ENCODE measurements at regions not wholly inside any gene's neighbourhood (a gene's known extent, or its start where the extent isn't known, plus 50 kb on each side); places are given as distances from the start of the nearest gene placed in this dataset.

GRCh38 chr9:129455151-129455995, 165.5 kb downstream of the C9orf50 start:
- ChIA-PET CTCF (ENCODE audit: partially characterized antibody) (interaction anchor here (1.1 kb wide), 2 partner anchors 8 to 9 kb away, joined by 3 read pairs; no protein-coding TSS in a partner anchor), POLR2A (ENCODE audit: partially characterized antibody) (interaction anchor here (0.6 to 1.4 kb wide), 5 partner anchors 18 to 636 kb away, joined by 3 to 4 read pairs (median 3); no protein-coding TSS in a partner anchor)
- Histone ChIP-seq H3K23me2 (ENCODE audit: low read depth, low read length) (peaks cover 22% of the 10 kb centered on the region; the same call in 1 of the 2 replicates), H3K27ac (ENCODE audit: low read depth, low read length) (no peak overlapping the region), H3K4ac (replicated peaks; ENCODE audit: insufficient read length, low read depth, low read length) (no peak overlapping the region), H2BK15ac (ENCODE audit: low read length) (0 out of 2 replicates have a peak overlapping the region, but pooled peaks have one; percentile 72), H3K4me2 (ENCODE audit: insufficient read depth in 1 of 2, low read depth in 2 of 2, low read length in 2 of 2) (no peak overlapping the region; a peak in 1 of 4 replicates), H3K4me3 (ENCODE audit: extremely low read depth in 1 of 4, insufficient read depth in 2 of 4, low read depth in 3 of 4, low read length in 4 of 4) (no peak overlapping the region), H3K36me3 (ENCODE audit: control insufficient read depth in 2 of 4, insufficient read depth in 4 of 4, low read length in 3 of 4) (no peaks in the 10 kb centered on the region), H2BK20ac (ENCODE audit: low read length) (0 out of 2 replicates have a peak overlapping the region, but pooled peaks have one; percentile 18), H3K23ac (ENCODE audit: insufficient read length) (no peak overlapping the region), H3K9ac (replicated peaks in 1 of 4; ENCODE audit: extremely low read depth in 1 of 4, low read depth in 3 of 4, low read length in 3 of 4) (no peak overlapping the region), H4K5ac (ENCODE audit: insufficient read length, low read depth, low read length) (no peak overlapping the region), H2BK120ac (replicated peaks; ENCODE audit: low read depth, low read length) (no peak overlapping the region), H3K14ac (ENCODE audit: insufficient read length) (no peak overlapping the region), H4K8ac (ENCODE audit: extremely low read depth, insufficient read depth, low read length) (peak overlapping the region; percentile 83; the same call in 1 of the 2 replicates), H4K20me1 (replicated peaks in 1 of 2; ENCODE audit: control insufficient read depth in 1 of 2, insufficient read depth in 2 of 2, low read length in 2 of 2) (peaks cover 0 to 4% of the 10 kb centered on the region in 2 experiments), H3K27me3 (replicated peaks in 1 of 4; ENCODE audit: control insufficient read depth in 3 of 4, extremely low read depth in 1 of 4, insufficient read depth in 3 of 4, low read length in 3 of 4) (peaks cover 0 to 14% (median 9%) of the 10 kb centered on the region in 4 experiments; a peak in 6 of 7 replicates), H3K18ac (ENCODE audit: extremely low read depth, low read length) (peak overlapping the region; percentile 32; the same call in 1 of the 2 replicates), H3K9me3 (ENCODE audit: insufficient read depth in 2 of 2, low read depth in 1 of 2, low read length in 1 of 2) (no peaks in the 10 kb centered on the region), H3K4me1 (replicated peaks in 1 of 4; ENCODE audit: control insufficient read depth in 3 of 4, insufficient read depth in 4 of 4, low read length in 3 of 4) (peaks cover 0 to 21% (median 12%) of the 10 kb centered on the region in 4 experiments; a peak in 6 of 7 replicates), H2BK12ac (ENCODE audit: low read depth, low read length) (peak overlapping the region; percentile 87; the same call in 1 of the 2 replicates), H3K79me2 (ENCODE audit: control insufficient read depth in 1 of 2, insufficient read depth in 2 of 2, low read length in 2 of 2) (no peaks in the 10 kb centered on the region), H3K56ac (replicated peaks; ENCODE audit: insufficient read length, low read depth, low read length) (no peak overlapping the region), H2BK5ac (ENCODE audit: low read depth, low read length) (no peak overlapping the region; the same call in 1 of the 2 replicates), H2AK5ac (ENCODE audit: low read depth, low read length) (no peak overlapping the region), H2AFZ (ENCODE audit: low read length) (no peak overlapping the region), H4K91ac (replicated peaks; ENCODE audit: insufficient read length, low read length) (no peak overlapping the region), H3K79me1 (ENCODE audit: low read depth, low read length) (no peaks in the 10 kb centered on the region)
- no peak for TF ChIP-seq POU5F1 (IDR thresholded peaks at IDR 0.05; ENCODE audit: low read depth, low read length)
- TF ChIP-seq SP4 (IDR thresholded peaks at IDR 0.05; ENCODE audit: low read length): no peak
- no peak for TF ChIP-seq RNF2 (IDR thresholded peaks at IDR 0.05; ENCODE audit: borderline replicate concordance, low read depth, low read length, missing control alignments, poor library complexity, severe bottlenecking)
- TF ChIP-seq SP1 (IDR thresholded peaks at IDR 0.05; ENCODE audit: low read depth, low read length): no peak
- no peak for FAIRE-seq
- no peak for DNase-seq (ENCODE audit: low read depth in 1 of 2, low spot score in 2 of 2)
- WGBS, 2 experiments (ENCODE audit: extremely low coverage in 1 of 2, insufficient coverage in 1 of 2, insufficient read length in 1 of 2, insufficient replicate concordance in 2 of 2, low coverage in 1 of 2, low lambda C conversion rate in 2 of 2, missing lambda C conversion rate in 1 of 2): 65% methylated on average over 16 of the region's 20 CpGs; no CpG with 5 or more reads in 1 of the 2 experiments
